OCI-LY7 (cell line): ENCODE measurements at regions not wholly inside any gene's neighbourhood (a gene's known extent, or its start where the extent isn't known, plus 50 kb on each side); places are given as distances from the start of the nearest gene placed in this dataset.

ENCODE experiments used
- EZH2phosphoT487 ChIP-seq: fragments of 200-600 bp; sonication (generic); IDR thresholded peaks from 2 replicates; pipeline ENCODE4 v1.6.1; 2018; ENCODE audit warnings: low read depth, borderline replicate concordance, mild to moderate bottlenecking, mixed run types, antibody characterized with exemption, low read length, moderate library complexity, mixed read lengths
- TF ChIP-seq, protein P1 (sequence below): fragments of 200-600 bp; sonication (generic); conservative IDR thresholded peaks from 2 replicates; pipeline ENCODE4 v1.5.1; 2014; ENCODE audit warnings: mild to moderate bottlenecking, antibody characterized with exemption, low read length, moderate library complexity, mixed read lengths

GRCh38 chr6:90795078-90795477 is 208.2 kb upstream of the MAP3K7 start:
- TF ChIP-seq, protein P1, sequence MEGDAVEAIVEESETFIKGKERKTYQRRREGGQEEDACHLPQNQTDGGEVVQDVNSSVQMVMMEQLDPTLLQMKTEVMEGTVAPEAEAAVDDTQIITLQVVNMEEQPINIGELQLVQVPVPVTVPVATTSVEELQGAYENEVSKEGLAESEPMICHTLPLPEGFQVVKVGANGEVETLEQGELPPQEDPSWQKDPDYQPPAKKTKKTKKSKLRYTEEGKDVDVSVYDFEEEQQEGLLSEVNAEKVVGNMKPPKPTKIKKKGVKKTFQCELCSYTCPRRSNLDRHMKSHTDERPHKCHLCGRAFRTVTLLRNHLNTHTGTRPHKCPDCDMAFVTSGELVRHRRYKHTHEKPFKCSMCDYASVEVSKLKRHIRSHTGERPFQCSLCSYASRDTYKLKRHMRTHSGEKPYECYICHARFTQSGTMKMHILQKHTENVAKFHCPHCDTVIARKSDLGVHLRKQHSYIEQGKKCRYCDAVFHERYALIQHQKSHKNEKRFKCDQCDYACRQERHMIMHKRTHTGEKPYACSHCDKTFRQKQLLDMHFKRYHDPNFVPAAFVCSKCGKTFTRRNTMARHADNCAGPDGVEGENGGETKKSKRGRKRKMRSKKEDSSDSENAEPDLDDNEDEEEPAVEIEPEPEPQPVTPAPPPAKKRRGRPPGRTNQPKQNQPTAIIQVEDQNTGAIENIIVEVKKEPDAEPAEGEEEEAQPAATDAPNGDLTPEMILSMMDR: no peak
- no peak for TF ChIP-seq EZH2phosphoT487
